H1 (cell line): ENCODE measurements at regions not wholly inside any gene's neighbourhood (a gene's known extent, or its start where the extent isn't known, plus 50 kb on each side); places are given as distances from the start of the nearest gene placed in this dataset.

ENCODE experiments used
- RNF2 ChIP-seq: fragments of 200-900, 300-1000 bp; sonication (generic); IDR thresholded peaks from 2 replicates; pipeline ENCODE4 v1.7.1; 2016; ENCODE audit warnings: borderline replicate concordance, low read depth, mild to moderate bottlenecking, antibody characterized with exemption, low read length; ENCODE audit not compliant: poor library complexity, severe bottlenecking; ENCODE audit errors: missing control alignments

GRCh38 chr1:82792151-82792550 is 991.4 kb downstream of the ADGRL2 start (continued):
- no peak for TF ChIP-seq RNF2
